Activated T-cell treated with anti-CD3 and anti-CD28 coated beads for 4 hours (primary cell): ENCODE measurements at regions not wholly inside any gene's neighbourhood (a gene's known extent, or its start where the extent isn't known, plus 50 kb on each side); places are given as distances from the start of the nearest gene placed in this dataset.
"Not testable (repeated sequence)": the region's sequence is repeated elsewhere in the genome, so short reads cannot be mapped to it uniquely, and the experiment has no call there.

Experiments
- DNase-seq: peaks from one replicate; pipeline ENCODE4 v3.0.0-alpha.2; 2020

DNA sequence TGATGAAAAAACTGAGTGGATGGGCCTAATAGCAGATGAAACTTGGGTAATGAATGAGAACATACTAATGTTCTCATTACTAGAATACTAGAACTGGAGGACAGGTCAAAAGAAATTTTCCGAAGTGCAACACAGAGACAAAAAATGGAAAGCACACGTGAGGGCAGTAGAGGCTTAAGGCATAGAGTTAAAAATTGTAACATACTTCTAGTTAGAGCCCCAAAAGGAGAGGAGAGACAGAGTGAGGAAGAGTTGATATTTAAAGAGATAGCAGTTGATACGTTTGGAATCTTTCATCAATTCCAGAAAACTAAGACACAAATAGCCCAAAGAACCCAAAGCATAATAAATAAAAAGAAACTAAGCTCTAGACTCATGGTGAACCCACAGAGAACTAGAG, 327.9 kb downstream of the SQOR start:
- no peak for DNase-seq

DNA sequence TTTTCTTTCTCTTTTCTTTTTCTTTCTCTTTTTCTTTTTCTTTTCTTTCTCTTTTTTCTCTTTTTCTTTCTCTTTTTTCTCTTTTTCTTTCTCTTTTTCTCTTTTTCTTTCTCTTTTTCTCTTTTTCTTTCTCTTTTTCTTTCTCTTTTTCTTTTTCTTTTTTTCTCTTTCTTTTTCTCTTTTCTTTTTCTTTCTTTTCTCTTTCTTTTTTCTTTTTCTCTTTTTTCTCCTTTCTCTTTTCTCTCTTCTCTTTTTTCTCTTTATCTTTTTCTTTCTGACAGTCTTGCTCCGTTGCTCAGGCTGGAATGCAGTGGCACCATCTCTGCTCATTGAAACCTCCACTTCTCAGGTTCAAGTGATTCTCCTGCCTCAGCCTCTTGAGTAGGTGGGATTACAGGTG, 335.7 kb downstream of the SQOR start:
- DNase-seq, result no peak

DNA sequence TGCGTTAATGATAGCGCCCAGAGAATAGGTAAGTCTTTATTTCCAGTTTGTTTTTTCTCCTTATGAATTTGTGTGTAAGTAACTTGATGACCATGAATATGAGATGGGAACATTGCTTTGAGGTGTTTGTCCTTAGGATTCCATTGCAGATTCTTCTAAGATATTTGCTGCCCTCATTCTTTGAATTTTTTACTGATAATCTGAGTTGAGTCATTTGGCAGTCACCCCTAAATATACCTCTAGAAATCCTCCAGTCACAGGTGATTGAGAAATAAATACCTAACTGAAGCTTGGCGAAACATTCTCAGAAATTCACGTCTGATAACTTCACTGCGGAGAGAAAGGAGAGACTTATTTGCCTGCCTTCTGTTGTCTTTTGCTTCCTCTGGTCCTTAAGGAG, 345.5 kb downstream of the SQOR start:
- no peak for DNase-seq

DNA sequence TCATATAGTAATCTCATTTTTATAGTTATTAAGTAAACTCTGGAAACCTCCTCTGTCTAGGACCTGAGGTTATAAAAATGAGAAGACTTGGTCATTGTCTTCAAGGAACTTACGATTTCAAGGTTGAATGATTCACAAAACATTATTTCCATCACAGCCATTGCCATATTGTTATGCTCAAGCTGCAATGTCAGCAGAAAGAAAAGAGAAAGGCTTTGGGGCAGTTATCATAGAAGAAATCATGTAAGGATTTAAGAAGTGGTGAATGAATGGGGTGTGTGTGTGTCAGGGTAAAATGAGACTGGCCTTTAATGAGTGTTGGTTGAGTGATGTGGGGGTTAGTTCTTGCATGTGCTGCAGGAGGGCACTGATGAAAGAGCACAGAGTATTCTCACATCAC, 346.8 kb downstream of the SQOR start:
- DNase-seq, result no peak

GRCh38 chr15:45991863-45992262, 357.0 kb downstream of the SQOR start:
- no peak for DNase-seq

- DNase-seq, result no peak
Observed at GRCh38 chr15:45993072-45993471, 358.2 kb downstream of the SQOR start.

GRCh38 chr15:45993508-45993907, 358.7 kb downstream of the SQOR start:
- no peak for DNase-seq

DNA sequence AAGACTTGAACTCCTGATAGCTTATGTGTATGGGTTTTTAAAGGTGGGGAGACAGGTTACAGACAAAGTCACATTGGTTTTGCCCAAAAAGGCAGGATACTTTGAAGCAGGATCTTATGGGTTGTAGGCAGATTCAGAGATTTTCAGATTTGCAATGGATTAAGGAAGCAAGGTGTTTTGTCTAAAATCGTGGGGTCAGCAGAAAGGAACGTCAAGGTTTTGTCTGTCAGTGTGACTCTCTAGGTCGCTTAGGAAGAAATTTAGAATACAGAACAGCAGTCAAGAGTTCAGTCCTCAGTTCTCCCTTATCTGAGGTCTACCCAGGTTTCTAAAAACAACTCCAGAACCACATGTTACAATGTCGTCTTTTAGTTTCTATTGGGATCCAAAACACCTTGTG, 361.0 kb downstream of the SQOR start:
- DNase-seq, result no peak

GRCh38 chr15:46014532-46014931, 379.7 kb downstream of the SQOR start:
- DNase-seq, result no peak

- no peak for DNase-seq
Observed at GRCh38 chr15:46034755-46035154, 399.9 kb downstream of the SQOR start.

GRCh38 chr15:46039703-46040102, 404.9 kb downstream of the SQOR start:
- DNase-seq, result no peak

- DNase-seq, result no peak
Observed at GRCh38 chr15:46041905-46042304, 407.1 kb downstream of the SQOR start.

- DNase-seq, result no peak
Observed at GRCh38 chr15:46059921-46060594, 425.2 kb downstream of the SQOR start.

GRCh38 chr15:46061002-46061401, 426.2 kb downstream of the SQOR start:
- no peak for DNase-seq

GRCh38 chr15:46077220-46077619, 442.4 kb downstream of the SQOR start:
- DNase-seq, result no peak

DNA sequence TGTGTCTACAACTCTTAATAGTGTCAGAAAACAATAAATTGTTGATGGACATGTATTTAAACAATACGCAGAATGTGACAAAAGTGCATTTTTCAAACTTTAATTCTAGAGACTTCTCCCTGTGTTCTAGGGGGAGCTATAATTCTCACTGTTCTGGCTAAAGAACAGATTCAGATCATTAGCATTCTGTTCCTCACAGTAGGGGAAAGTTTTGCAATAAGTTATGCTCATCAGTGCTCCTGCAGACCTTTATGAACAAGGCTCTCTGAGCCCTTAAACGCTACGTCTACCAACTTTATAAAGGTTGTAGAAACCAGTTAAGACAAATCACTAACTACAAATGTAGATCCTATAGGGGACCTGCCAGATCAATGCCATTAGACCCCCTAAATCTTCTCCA, 444.2 kb downstream of the SQOR start:
- DNase-seq, result no peak

GRCh38 chr15:46080016-46080415, 445.2 kb downstream of the SQOR start:
- no peak for DNase-seq

DNA sequence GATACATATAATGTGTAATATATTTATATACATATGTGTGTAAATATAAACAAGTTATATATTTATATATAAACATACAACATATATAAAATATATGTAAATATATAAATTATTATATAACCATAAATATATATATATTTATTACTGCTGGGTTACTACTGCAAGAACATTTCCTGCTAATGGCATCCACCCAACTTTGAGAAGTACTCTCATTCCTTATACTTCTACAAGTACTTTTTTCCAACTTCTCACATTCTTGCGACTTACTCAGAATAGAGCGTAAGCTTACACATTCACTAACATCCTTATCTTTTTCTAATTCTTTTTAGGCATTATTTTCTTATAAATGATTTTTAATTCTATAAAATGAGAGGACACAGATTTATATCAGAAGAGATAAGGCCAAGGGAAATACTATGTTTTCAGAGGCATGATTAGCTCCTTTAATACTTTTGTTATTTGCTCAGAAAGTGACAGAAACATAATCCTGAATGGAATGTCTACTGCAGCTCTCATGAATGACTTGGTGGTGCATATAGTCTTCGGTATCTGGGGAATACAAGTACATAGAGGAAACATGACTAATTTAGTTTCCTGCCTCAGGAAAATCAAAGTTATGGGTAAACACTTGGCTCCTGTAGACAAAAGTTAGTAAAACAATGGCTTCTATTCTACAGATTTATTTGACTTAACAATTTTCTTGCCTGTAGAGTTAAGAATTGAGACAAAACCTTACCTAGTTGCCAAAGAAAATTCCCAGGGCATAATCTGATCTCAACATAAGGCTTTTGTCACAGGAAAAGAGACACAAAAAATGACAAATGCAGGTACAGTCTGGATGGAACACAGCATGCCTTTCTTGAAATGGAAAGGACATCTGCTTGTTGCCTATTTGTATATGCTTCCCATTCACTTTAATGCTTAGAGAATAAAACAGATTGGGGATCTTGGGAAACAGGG, 453.9 kb downstream of the SQOR start:
- DNase-seq, result no peak

DNA sequence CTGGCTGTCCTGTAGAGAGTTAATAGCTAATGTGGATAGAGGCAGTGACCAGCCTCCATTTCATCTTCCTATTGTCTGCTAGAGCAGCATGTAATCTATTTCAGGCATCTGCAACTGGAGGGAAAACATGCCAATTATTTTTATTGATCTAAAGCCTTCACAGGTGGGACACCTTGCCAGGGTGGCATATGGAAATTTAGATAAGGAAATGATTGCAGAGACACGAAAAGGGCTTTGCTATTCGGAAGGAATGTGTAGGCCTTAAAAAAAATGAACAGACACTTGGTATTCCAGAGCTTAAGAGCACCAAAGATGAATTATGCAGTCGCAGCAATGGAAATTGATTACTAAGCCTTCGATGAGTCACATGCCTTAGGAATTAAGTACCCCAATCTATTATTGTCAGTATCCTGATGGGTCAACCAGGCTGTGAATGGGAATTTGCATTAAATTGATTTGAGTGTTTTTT, 454.7 kb downstream of the SQOR start:
- no peak for DNase-seq

DNA sequence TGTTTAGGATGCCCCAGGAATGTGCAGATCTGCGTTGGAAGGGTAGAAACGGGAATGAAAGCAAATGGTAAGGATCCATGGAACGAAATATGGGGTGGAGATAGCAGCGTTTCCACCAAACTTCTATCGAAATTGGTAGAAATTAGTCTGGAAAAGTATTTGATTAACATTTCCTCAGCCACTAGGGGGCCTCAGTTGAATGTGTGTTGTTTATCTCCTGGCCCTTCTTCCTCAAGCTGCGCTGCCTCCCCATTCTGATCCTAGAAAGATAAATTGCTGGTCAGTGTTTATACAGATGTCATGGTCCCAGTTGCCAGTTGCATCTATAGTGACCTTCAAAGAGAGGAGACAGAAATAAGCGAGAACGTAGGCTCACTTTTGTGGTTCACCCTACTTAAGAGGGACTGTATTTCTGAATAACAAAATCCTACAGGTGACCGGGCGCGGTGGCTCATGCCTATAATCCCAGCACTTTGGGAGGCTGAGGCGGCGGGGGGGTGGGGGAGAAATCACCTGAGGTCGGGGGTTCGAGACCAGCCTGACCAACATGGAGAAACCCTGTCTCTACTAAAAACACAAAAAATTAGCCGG, 457.1 kb downstream of the SQOR start:
- DNase-seq, result no peak

DNA sequence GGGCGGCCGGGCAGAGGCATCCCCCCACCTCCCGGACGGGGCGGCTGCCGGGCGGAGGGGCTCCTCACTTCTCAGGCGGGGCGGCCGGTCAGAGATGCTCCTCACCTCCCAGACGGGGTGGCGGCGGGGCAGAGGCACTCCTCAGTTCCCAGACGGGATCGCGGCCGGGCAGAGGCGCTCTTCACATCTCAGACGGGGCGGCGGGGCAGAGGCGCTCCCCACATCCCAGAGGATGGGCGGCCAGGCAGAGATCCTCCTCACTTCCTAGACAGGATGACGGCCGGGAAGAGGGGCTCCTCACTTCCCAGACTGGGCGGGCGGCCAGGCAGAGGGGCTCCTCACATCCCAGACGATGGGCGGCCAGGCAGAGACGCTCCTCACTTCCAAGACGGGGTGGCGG, 463.2 kb downstream of the SQOR start:
- not testable (repeated sequence) for DNase-seq

GRCh38 chr15:46110755-46111154, 475.9 kb downstream of the SQOR start:
- DNase-seq, result no peak

- DNase-seq, result no peak
Observed at GRCh38 chr15:46111730-46112129, 476.9 kb downstream of the SQOR start.

DNA sequence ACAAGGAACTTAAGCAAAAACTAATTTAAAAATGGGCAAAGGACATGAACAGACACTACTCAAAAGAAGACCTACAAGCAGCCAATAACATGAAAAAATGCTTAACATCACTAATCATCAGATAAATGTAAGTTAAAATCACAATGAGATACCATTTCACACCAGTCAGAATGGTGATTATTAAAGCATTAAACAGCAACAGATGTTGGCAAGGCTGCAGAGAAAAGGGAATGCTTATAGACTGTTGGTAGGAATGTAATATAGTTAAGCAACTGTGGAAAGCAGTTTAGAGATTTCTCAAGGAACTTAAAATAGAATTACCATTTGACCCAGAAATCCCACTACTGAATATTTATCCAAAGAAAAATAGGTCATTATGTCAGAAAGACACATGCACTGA, 482.2 kb downstream of the SQOR start:
- no peak for DNase-seq
